ENCODE measurements at regions not wholly inside any gene's neighbourhood (a gene's known extent, or its start where the extent isn't known, plus 50 kb on each side); places are given as distances from the start of the nearest gene placed in this dataset.

DNA sequence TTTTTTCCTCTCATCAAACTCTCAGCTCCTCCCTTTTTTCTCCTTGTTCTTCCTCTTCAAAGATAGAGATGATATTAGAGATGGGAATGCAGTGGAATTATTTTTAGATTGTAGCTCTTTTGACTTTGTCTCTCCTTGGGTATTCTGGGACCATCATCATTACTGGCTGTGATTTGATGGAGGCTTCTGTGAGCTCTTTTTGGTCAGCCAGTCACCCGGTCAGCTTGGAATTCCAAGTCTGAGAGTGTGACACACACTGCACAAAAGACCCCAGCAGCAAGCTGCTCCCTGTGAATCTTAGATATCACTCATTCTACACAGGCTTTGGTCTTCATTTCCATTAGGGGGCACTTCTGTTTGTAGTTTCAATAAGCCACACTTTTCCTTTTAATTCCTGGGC lies 51.6 kb upstream of the NEK7 start:
- TF ChIP-seq, protein P1, sequence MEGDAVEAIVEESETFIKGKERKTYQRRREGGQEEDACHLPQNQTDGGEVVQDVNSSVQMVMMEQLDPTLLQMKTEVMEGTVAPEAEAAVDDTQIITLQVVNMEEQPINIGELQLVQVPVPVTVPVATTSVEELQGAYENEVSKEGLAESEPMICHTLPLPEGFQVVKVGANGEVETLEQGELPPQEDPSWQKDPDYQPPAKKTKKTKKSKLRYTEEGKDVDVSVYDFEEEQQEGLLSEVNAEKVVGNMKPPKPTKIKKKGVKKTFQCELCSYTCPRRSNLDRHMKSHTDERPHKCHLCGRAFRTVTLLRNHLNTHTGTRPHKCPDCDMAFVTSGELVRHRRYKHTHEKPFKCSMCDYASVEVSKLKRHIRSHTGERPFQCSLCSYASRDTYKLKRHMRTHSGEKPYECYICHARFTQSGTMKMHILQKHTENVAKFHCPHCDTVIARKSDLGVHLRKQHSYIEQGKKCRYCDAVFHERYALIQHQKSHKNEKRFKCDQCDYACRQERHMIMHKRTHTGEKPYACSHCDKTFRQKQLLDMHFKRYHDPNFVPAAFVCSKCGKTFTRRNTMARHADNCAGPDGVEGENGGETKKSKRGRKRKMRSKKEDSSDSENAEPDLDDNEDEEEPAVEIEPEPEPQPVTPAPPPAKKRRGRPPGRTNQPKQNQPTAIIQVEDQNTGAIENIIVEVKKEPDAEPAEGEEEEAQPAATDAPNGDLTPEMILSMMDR (IDR thresholded peaks at IDR 0.05; ENCODE audit: poor library complexity, severe bottlenecking): no peak
- TF ChIP-seq RAD21 (conservative IDR thresholded peaks at IDR 0.05): no peak
